Pancreas (tissue), 10 donors: ENCODE measurements at regions not wholly inside any gene's neighbourhood (a gene's known extent, or its start where the extent isn't known, plus 50 kb on each side); places are given as distances from the start of the nearest gene placed in this dataset.
A peak's percentile ranks its signal among the peaks of the same experiment; 100 is the strongest.
"Not testable (repeated sequence)": the region's sequence is repeated elsewhere in the genome, so short reads cannot be mapped to it uniquely, and the experiment has no call there.

Experiments used
- ATAC-seq, 4 donors: fragments of 200-7000 bp; cut with Tn5 transposase; one replicate each; pipeline versions ENCODE4 v1.8.0 to v1.9.1; 2020; ENCODE audit warnings: mild to moderate bottlenecking in 4 of 4, moderate library complexity in 4 of 4
- DNase-seq, 6 donors: peaks; one replicate each; pipeline ENCODE4 v3.0.0-alpha.2; 2020
- FAIRE-seq: peaks from 2 replicates; lab custom pipeline; 2012; peaks lifted over from hg19 to GRCh38; lab: Jason Lieb, UNC
- H3K27ac ChIP-seq, 4 donors: fragments of 200-600 bp; sonication (generic); 1 replicate in 3 of 4; 2 replicates in 1 of 4; pipeline versions ENCODE4 v1.5.0 to v1.8.0; 2020
- H3K27me3 ChIP-seq, 4 donors: fragments of 200-600 bp; one replicate each; pipeline ENCODE4 v1.8.0; 2021
- H3K36me3 ChIP-seq, 3 donors: fragments of 200-600 bp; sonication (generic) in 1 of 3; one replicate each; pipeline versions ENCODE4 v1.5.0 to v1.8.0; 2020 to 2021
- H3K4me1 ChIP-seq, 3 donors: fragments of 200-600 bp; one replicate each; pipeline ENCODE4 v1.8.0; 2021
- H3K4me3 ChIP-seq, 4 donors: fragments of 200-600 bp; sonication (generic) in 2 of 4; one replicate each; pipeline versions ENCODE4 v1.5.0 to v1.8.0; 2020 to 2021
- H3K9me3 ChIP-seq, 4 donors: fragments of 200-600 bp; one replicate each; pipeline ENCODE4 v1.8.0; 2021
- CTCF ChIP-seq, 4 donors: fragments of 200-600 bp; sonication (generic) in 3 of 4; IDR thresholded peaks; one replicate each; pipeline versions ENCODE4 v1.5.0 to v1.8.0; 2021; ENCODE audit warnings: antibody characterized with exemption in 4 of 4
- WGBS, 2 donors: extraction: QIAGEN DNeasy Blood & Tissue Kit; methylation state at CpG; one replicate each; pipeline ENCODE4 v1.1.7; 2013; 5-methylcytosine and 5-hydroxymethylcytosine counted together
- intact Hi-C, 3 donors: fragments of 100-400 bp; cut with DNase I; formaldehyde crosslinking; loops; one replicate each; pipeline versions ENCODE4 v1.11.1 to v1.14.2; 2022
- donor health status: healthy with polysubstance abuse.
- donor health status: DM: no; HTN: no; CAD: no; lungs with moderate emphysema.
- donor health status: DM: no; HTN: no; CAD: no.
- donor health status: control.
- donor health status: control.
- donor health status: Bipolar disorder and iron deficiency.
- donor health status: DM: yes; HTN: yes; CAD: no.
- donor health status: DM: no; HTN: no; CAD: no.
- donor health status: DM: no; HTN: no; CAD: no.
- donor health status: DM: yes; HTN: yes; CAD: no.

DNA sequence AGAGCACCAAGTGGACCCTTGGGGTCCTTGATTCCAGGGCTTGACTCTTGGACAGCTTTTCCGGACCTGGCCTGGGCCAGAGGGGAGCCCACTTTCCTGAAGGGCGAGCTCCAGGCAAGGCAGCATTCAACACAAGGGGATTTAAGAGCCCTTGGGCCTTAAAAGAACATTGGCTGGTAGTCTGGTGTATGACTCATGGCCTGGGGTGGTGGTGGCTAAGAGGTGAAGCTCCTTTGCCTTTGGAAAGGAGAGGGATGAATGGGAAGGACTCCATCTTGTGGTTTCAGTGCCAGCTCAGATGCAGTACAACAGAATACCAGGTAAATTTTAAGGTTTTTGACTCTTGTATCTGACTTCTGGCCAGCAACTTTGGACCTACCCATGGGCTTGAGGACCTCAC lies 760.7 kb downstream of the GRIK2 start:
- WGBS, 2 donors: 41 to 42% methylated on average over 2 of the region's 2 CpGs
- intact Hi-C loops: no loop called here
- DNase-seq (peak in 2 of 6 donors; percentile 16 to 17), FAIRE-seq (no peak), ATAC-seq (no peak)
- Histone ChIP-seq H3K27ac (no peak overlapping the region), H3K36me3 (no peaks in the 10 kb centered on the region), H3K4me1 (no peaks in the 10 kb centered on the region), H3K4me3 (no peak overlapping the region), H3K9me3 (no peaks in the 10 kb centered on the region), H3K27me3 (no peaks in the 10 kb centered on the region)
- TF ChIP-seq CTCF (IDR thresholded peaks at IDR 0.05): no peak

- intact Hi-C loops: no loop called here
- no peak for TF ChIP-seq CTCF (IDR thresholded peaks at IDR 0.05)
- Histone ChIP-seq H3K27ac (no peak overlapping the region), H3K9me3 (no peaks in the 10 kb centered on the region), H3K36me3 (no peaks in the 10 kb centered on the region), H3K4me1 (no peaks in the 10 kb centered on the region), H3K27me3 (no peaks in the 10 kb centered on the region), H3K4me3 (no peak overlapping the region)
- 32 to 69% methylated on average over 1 of the region's 1 CpG for WGBS, 2 donors
- no peak for ATAC-seq
- no peak for FAIRE-seq
- no peak for DNase-seq
Measured at GRCh38 chr6:102154874-102155273, 761.4 kb downstream of the GRIK2 start.

DNA sequence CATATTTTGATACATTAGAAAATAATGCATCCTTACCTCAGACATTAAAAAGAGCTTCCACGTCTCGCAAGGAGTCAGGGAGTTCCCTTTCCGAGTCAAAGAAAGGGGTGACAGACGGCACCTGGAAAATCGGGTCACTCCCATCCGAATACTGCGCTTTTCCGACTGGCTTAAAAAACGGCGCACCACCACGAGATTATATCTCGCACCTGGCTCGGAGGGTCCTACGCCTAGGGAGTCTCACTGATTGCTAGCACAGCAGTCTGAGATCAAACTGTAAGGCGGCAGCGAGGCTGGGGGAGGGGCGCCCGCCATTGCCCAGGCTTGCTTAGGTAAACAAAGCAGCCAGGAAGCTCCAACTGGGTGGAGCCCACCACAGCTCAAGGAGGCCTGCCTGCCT lies 776.3 kb downstream of the GRIK2 start:
- H3K9me3 ChIP-seq, ATAC-seq, DNase-seq, FAIRE-seq, H3K27me3 ChIP-seq, H3K36me3 ChIP-seq, H3K27ac ChIP-seq, intact Hi-C loops, H3K4me1 ChIP-seq, H3K4me3 ChIP-seq: not testable (repeated sequence)
- 80 to 83% methylated on average over 14 to 18 of the region's 18 CpGs for WGBS, 2 donors

- Histone ChIP-seq H3K9me3 (no peaks in the 10 kb centered on the region), H3K27ac (no peak overlapping the region), H3K4me3 (no peak overlapping the region), H3K4me1 (no peaks in the 10 kb centered on the region), H3K27me3 (no peaks in the 10 kb centered on the region), H3K36me3 (no peaks in the 10 kb centered on the region)
- DNase-seq (no peak), ATAC-seq (no peak), FAIRE-seq (no peak)
- intact Hi-C loops: no loop called here
- no peak for TF ChIP-seq CTCF (IDR thresholded peaks at IDR 0.05)
- 25 to 37% methylated on average over 2 of the region's 2 CpGs for WGBS, 2 donors
Measured at GRCh38 chr6:102187186-102187585, 793.7 kb downstream of the GRIK2 start.

DNA sequence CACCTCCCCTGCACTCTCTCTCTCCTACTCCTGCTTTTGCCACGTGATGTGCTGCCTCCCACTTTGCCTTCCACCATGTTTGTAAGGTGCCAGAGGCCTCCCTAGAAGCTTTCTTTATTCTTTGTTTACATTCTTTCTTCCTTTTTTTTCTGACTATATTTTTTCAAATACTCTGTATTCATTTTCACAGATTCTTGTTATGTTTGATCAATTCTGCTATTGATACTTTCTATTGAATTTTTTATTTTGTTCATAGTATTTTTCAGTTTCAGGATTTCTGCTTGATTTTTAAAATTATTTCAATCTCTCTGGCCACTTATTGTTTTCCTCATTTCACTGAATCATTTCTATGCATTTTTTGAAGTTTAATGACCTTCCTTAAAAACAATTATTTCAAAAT lies 801.8 kb downstream of the GRIK2 start:
- DNase-seq (no peak), FAIRE-seq (no peak), ATAC-seq (no peak)
- Histone ChIP-seq H3K4me1 (no peaks in the 10 kb centered on the region), H3K27ac (no peak overlapping the region), H3K4me3 (no peak overlapping the region), H3K36me3 (no peaks in the 10 kb centered on the region), H3K27me3 (no peaks in the 10 kb centered on the region), H3K9me3 (no peaks in the 10 kb centered on the region)
- whole genome bisulfite sequencing, 2 donors: 40 to 51% methylated on average over 1 of the region's 1 CpG
- intact Hi-C loops: no loop called here
- no peak for TF ChIP-seq CTCF (IDR thresholded peaks at IDR 0.05)

DNA sequence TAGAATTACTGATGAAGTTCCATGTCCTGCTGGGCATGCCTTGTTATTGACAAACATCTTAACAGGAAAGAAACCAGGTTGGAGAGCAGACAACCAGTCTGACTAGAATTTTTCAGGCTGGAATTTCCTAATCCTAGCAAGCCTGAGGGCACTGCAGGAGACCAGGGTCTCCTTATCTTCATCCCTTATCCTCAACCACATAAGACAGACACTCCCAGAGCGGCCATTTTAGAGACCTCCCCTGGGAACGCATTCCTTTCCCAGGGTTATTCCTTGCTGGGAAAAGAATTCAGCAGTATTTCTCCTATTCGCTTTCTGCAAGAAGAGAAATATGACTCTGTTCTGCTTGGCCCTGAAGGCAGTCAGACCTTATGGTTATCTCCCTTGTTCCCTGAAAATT lies 803.7 kb downstream of the GRIK2 start:
- H3K4me3 ChIP-seq: no peak overlapping the region
- 59 to 76% methylated on average over 3 of the region's 3 CpGs for WGBS, 2 donors
- no peaks in the 10 kb centered on the region for H3K36me3 ChIP-seq
- H3K9me3 ChIP-seq: no peaks in the 10 kb centered on the region
- no peaks in the 10 kb centered on the region for H3K27me3 ChIP-seq
- H3K4me1 ChIP-seq: no peaks in the 10 kb centered on the region
- H3K27ac ChIP-seq: no peak overlapping the region
- FAIRE-seq (no peak), DNase-seq (no peak), ATAC-seq (no peak)
- intact Hi-C loops: no loop called here
- TF ChIP-seq CTCF (IDR thresholded peaks at IDR 0.05): no peak
